CD14-positive monocyte (primary cell): ENCODE measurements at regions not wholly inside any gene's neighbourhood (a gene's known extent, or its start where the extent isn't known, plus 50 kb on each side); places are given as distances from the start of the nearest gene placed in this dataset.

Experiments
- DNase-seq, 3 donors: peaks; one replicate each; pipeline ENCODE4 v3.0.0-alpha.2; 2011 to 2022
- H2AFZ ChIP-seq: 2 replicates; pipeline ENCODE4 v1.6.0; 2012; ENCODE audit warnings: mild to moderate bottlenecking, low read depth, low read length, inconsistent platforms; ENCODE audit not compliant: insufficient read depth, poor library complexity, severe bottlenecking
- H3K27ac ChIP-seq, 2 donors: 1 replicate in 1 of 2; 2 replicates in 1 of 2; pipeline ENCODE4 v1.5.1; 2012 to 2013; ENCODE audit warnings: low read length in 2 of 2, control low read depth in 1 of 2, inconsistent platforms in 1 of 2, low read depth in 1 of 2, mild to moderate bottlenecking in 1 of 2
- H3K27me3 ChIP-seq, 2 donors: one replicate each; pipeline versions ENCODE4 v1.6.0 to v1.6.1; 2011 to 2013; ENCODE audit warnings: low read length in 2 of 2; ENCODE audit not compliant: control insufficient read depth in 2 of 2, insufficient read depth in 2 of 2
- H3K36me3 ChIP-seq, 2 donors: replicated peaks in 1 of 2; 1 replicate in 1 of 2; 2 replicates in 1 of 2; pipeline versions ENCODE4 v1.5.1 to v1.6.1; 2012 to 2013; ENCODE audit warnings: low read length in 2 of 2, control low read depth in 1 of 2, inconsistent platforms in 1 of 2, mild to moderate bottlenecking in 1 of 2; ENCODE audit not compliant: insufficient read depth in 2 of 2, control insufficient read depth in 1 of 2
- H3K4me1 ChIP-seq, 2 donors: 1 replicate in 1 of 2; 2 replicates in 1 of 2; pipeline versions ENCODE4 v1.5.1 to v1.6.1; 2012 to 2013; ENCODE audit warnings: low read length in 2 of 2, control low read depth in 1 of 2, inconsistent platforms in 1 of 2, mild to moderate bottlenecking in 1 of 2, moderate library complexity in 1 of 2; ENCODE audit not compliant: insufficient read depth in 2 of 2, control insufficient read depth in 1 of 2
- H3K4me2 ChIP-seq: replicated peaks from 2 replicates; pipeline ENCODE3; 2012; ENCODE audit warnings: low read length, moderate library complexity, mild to moderate bottlenecking; ENCODE audit not compliant: poor library complexity, severe bottlenecking; ENCODE audit errors: extremely low read depth
- H3K4me3 ChIP-seq, 3 experiments: fragments of 200-600 bp in 1 of 3; sonication (generic) in 1 of 3; replicated peaks in 1 of 3; 1 replicate in 2 of 3; 2 replicates in 1 of 3; pipeline ENCODE4 v1.5.1; 2011 to 2013; ENCODE audit warnings: low read length in 3 of 3, mild to moderate bottlenecking in 3 of 3, control low read depth in 2 of 3, low read depth in 2 of 3, inconsistent platforms in 1 of 3, moderate library complexity in 1 of 3
- H3K79me2 ChIP-seq: 2 replicates; pipeline ENCODE4 v1.6.0; 2012; ENCODE audit warnings: mild to moderate bottlenecking, control low read depth, inconsistent platforms, low read length, moderate library complexity; ENCODE audit not compliant: insufficient read depth
- H3K9ac ChIP-seq: 2 replicates; pipeline ENCODE4 v1.6.0; 2017; ENCODE audit warnings: low read length, mild to moderate bottlenecking; ENCODE audit not compliant: insufficient read depth, poor library complexity, severe bottlenecking
- H3K9me3 ChIP-seq, 2 donors: replicated peaks in 1 of 2; 1 replicate in 1 of 2; 2 replicates in 1 of 2; pipeline versions ENCODE4 v1.5.1 to v1.6.1; 2012 to 2013; ENCODE audit warnings: low read length in 2 of 2, control low read depth in 1 of 2; ENCODE audit not compliant: control insufficient read depth in 1 of 2, insufficient read depth in 1 of 2
- H4K20me1 ChIP-seq: 2 replicates; pipeline ENCODE4 v1.6.0; 2012; ENCODE audit warnings: mild to moderate bottlenecking, low read length, control low read depth, moderate library complexity; ENCODE audit not compliant: insufficient read depth
- H3K27ac Mint-ChIP-seq, 7 donors: one replicate each; pipeline ENCODE4 v1.8.0; 2020; ENCODE audit warnings: mild to moderate bottlenecking in 7 of 7, mixed read lengths in 7 of 7, moderate library complexity in 6 of 7, inconsistent platforms in 2 of 7
- H3K27me3 Mint-ChIP-seq, 3 donors: one replicate each; pipeline ENCODE4 v1.8.0; 2021 to 2022; ENCODE audit warnings: low read depth in 3 of 3, mild to moderate bottlenecking in 3 of 3, mixed read lengths in 3 of 3, moderate library complexity in 3 of 3, inconsistent platforms in 1 of 3
- H3K36me3 Mint-ChIP-seq, 2 donors: one replicate each; pipeline ENCODE4 v1.8.0; 2020; ENCODE audit warnings: mixed read lengths in 2 of 2, inconsistent platforms in 1 of 2, mild to moderate bottlenecking in 1 of 2
- H3K4me1 Mint-ChIP-seq: one replicate; pipeline ENCODE4 v1.8.0; 2020; ENCODE audit warnings: mild to moderate bottlenecking, mixed read lengths
- H3K4me3 Mint-ChIP-seq, 2 donors: one replicate each; pipeline ENCODE4 v1.8.0; 2020; ENCODE audit warnings: mild to moderate bottlenecking in 2 of 2, mixed read lengths in 2 of 2, moderate library complexity in 1 of 2
- H3K9me3 Mint-ChIP-seq, 7 donors: one replicate each; pipeline ENCODE4 v1.8.0; 2020 to 2022; ENCODE audit warnings: mixed read lengths in 7 of 7, mild to moderate bottlenecking in 6 of 7, moderate library complexity in 6 of 7, inconsistent platforms in 2 of 7
- WGBS: methylation state at CpG from one replicate; pipeline ENCODE4 v1.1.5; 2013; ENCODE audit warnings: missing lambda C conversion rate; ENCODE audit not compliant: insufficient coverage; 5-methylcytosine and 5-hydroxymethylcytosine counted together
- intact Hi-C, 2 donors: fragments of 100-400 bp; cut with micrococcal nuclease; formaldehyde crosslinking; loops; one replicate each; pipeline versions ENCODE4 v1.15.0 to v1.15.1; 2023
- TF ChIP-seq, protein P1 (sequence below): fragments of 200-600 bp; IDR thresholded peaks from one replicate; pipeline ENCODE4 v1.8.0; 2022; ENCODE audit warnings: antibody characterized with exemption, mild to moderate bottlenecking

GRCh38 chrX:69216446-69216845, 51.2 kb upstream of the PJA1 start:
- no CpG with 5 or more reads among the region's 1 CpG for WGBS

DNA sequence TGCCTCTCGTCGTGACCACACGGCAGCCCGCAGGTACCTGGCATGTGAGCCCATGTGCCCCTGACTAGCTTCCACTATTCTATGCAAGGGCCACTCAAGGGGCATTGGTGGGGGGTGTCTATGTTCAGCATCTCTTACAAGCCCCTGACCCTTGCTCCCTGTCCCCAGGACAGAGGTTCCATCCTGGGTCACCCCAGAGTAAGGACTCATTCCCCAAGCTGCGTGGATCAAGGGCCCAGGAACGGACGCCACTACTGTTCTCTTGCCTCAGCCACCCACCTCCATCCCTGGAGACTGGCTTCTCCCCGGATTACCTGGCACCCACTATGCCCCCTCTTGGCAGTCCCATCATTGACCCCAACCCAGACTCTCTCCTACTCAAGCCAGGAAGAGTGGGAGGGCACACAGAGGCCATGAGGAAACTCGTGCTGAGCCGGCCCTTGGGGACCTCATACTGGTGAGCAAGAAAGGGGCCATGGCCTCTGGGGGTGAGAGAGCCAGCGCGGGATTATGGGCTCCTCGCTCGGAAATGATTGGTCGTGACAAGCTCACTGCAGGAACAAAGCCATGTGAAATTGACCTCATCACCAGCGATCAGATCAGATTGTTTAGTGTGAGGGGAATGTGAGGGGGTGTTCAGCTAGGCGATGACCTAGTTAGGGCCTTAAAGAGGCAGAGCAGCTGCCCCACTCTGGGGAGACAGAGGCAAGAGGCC, 50.1 kb upstream of the PJA1 start:
- no peak overlapping the region for H3K27ac ChIP-seq
- no peaks in the 10 kb centered on the region for H3K79me2 ChIP-seq
- H3K4me3 ChIP-seq = no peak overlapping the region
- 81% methylated on average over 4 of the region's 17 CpGs for WGBS
- no peak overlapping the region for H3K4me2 ChIP-seq
- no peaks in the 10 kb centered on the region for H3K27me3 ChIP-seq
- no peak overlapping the region for H3K4me3 Mint-ChIP-seq
- no peaks in the 10 kb centered on the region for H3K36me3 Mint-ChIP-seq
- H3K9ac ChIP-seq = no peak overlapping the region
- H2AFZ ChIP-seq = no peak overlapping the region
- no peaks in the 10 kb centered on the region for H3K36me3 ChIP-seq
- H3K4me1 ChIP-seq = no peaks in the 10 kb centered on the region
- peaks cover 0 to 10% (median 2%) of the 10 kb centered on the region in 3 donors for H3K27me3 Mint-ChIP-seq
- no peak overlapping the region for H3K27ac Mint-ChIP-seq
- H3K9me3 Mint-ChIP-seq = peaks cover 0 to 2% (median 0%) of the 10 kb centered on the region in 7 donors
- intact Hi-C loops = no loop called here
- H3K4me1 Mint-ChIP-seq = no peaks in the 10 kb centered on the region
- H4K20me1 ChIP-seq = no peaks in the 10 kb centered on the region
- no peak for DNase-seq
- H3K9me3 ChIP-seq = no peaks in the 10 kb centered on the region
- TF ChIP-seq, protein P1, sequence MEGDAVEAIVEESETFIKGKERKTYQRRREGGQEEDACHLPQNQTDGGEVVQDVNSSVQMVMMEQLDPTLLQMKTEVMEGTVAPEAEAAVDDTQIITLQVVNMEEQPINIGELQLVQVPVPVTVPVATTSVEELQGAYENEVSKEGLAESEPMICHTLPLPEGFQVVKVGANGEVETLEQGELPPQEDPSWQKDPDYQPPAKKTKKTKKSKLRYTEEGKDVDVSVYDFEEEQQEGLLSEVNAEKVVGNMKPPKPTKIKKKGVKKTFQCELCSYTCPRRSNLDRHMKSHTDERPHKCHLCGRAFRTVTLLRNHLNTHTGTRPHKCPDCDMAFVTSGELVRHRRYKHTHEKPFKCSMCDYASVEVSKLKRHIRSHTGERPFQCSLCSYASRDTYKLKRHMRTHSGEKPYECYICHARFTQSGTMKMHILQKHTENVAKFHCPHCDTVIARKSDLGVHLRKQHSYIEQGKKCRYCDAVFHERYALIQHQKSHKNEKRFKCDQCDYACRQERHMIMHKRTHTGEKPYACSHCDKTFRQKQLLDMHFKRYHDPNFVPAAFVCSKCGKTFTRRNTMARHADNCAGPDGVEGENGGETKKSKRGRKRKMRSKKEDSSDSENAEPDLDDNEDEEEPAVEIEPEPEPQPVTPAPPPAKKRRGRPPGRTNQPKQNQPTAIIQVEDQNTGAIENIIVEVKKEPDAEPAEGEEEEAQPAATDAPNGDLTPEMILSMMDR = no peak

More at GRCh38 chrX:69216446-69216845, 51.2 kb upstream of the PJA1 start:
- Histone ChIP-seq H3K9me3 (no peaks in the 10 kb centered on the region), H4K20me1 (no peaks in the 10 kb centered on the region), H3K36me3 (no peaks in the 10 kb centered on the region), H3K4me1 (no peaks in the 10 kb centered on the region), H3K9ac (no peak overlapping the region), H2AFZ (no peak overlapping the region), H3K27ac (no peak overlapping the region), H3K79me2 (no peaks in the 10 kb centered on the region), H3K27me3 (no peaks in the 10 kb centered on the region), H3K4me3 (no peak overlapping the region), H3K4me2 (no peak overlapping the region)
- TF ChIP-seq, protein P1 = no peak
- no peak for DNase-seq
- Mint-ChIP-seq H3K9me3 (peaks cover 0 to 2% (median 0%) of the 10 kb centered on the region in 7 donors), H3K4me3 (no peak overlapping the region), H3K27me3 (peaks cover 3 to 14% (median 4%) of the 10 kb centered on the region in 3 donors), H3K27ac (no peak overlapping the region), H3K4me1 (no peaks in the 10 kb centered on the region), H3K36me3 (no peaks in the 10 kb centered on the region)
- intact Hi-C loops = no loop called here
